Heart left ventricle (tissue), 16 donors: ENCODE measurements at regions not wholly inside any gene's neighbourhood (a gene's known extent, or its start where the extent isn't known, plus 50 kb on each side); places are given as distances from the start of the nearest gene placed in this dataset.

ENCODE experiments used
- ATAC-seq, 4 donors: fragments of 200-7000 bp; cut with Tn5 transposase; one replicate each; pipeline ENCODE4 v1.9.1; 2020 to 2022; ENCODE audit warnings: moderate library complexity in 4 of 4, mild to moderate bottlenecking in 3 of 4, moderate number of reproducible peaks in 1 of 4
- DNase-seq, 5 donors: peaks; one replicate each; pipeline ENCODE4 v3.0.0-alpha.2; 2020
- H3K27ac ChIP-seq, 12 donors: fragments of 200-600 bp; sonication (generic) in 4 of 12; one replicate each; pipeline versions ENCODE4 v1.5.0 to v1.8.0; 2016 to 2022; ENCODE audit warnings: mild to moderate bottlenecking in 2 of 12
- H3K27me3 ChIP-seq, 9 donors: fragments of 200-600 bp; sonication (generic) in 2 of 9; one replicate each; pipeline versions ENCODE4 v1.5.1 to v1.8.0; 2016 to 2022; ENCODE audit warnings: mild to moderate bottlenecking in 3 of 9
- H3K36me3 ChIP-seq, 9 donors: fragments of 200-600 bp; sonication (generic) in 2 of 9; one replicate each; pipeline versions ENCODE4 v1.5.0 to v1.8.0; 2018 to 2022; ENCODE audit warnings: mild to moderate bottlenecking in 2 of 9
- H3K4me1 ChIP-seq, 12 donors: fragments of 200-600 bp; sonication (generic) in 4 of 12; one replicate each; pipeline versions ENCODE4 v1.5.0 to v1.8.0; 2016 to 2022; ENCODE audit warnings: mild to moderate bottlenecking in 3 of 12
- H3K4me3 ChIP-seq, 12 donors: fragments of 200-600 bp; sonication (generic) in 4 of 12; one replicate each; pipeline versions ENCODE4 v1.5.0 to v1.8.0; 2017 to 2022; ENCODE audit warnings: mild to moderate bottlenecking in 9 of 12, moderate library complexity in 4 of 12
- H3K9me3 ChIP-seq, 12 donors: fragments of 200-600 bp; sonication (generic) in 4 of 12; one replicate each; pipeline versions ENCODE4 v1.5.0 to v1.8.0; 2016 to 2022; ENCODE audit warnings: mild to moderate bottlenecking in 1 of 12
- POLR2A ChIP-seq, 2 donors: fragments of 450-650 bp; IDR thresholded peaks; one replicate each; pipeline ENCODE4 v1.6.1; 2017; ENCODE audit warnings: antibody characterized with exemption in 2 of 2, mild to moderate bottlenecking in 2 of 2, moderate library complexity in 2 of 2
- WGBS, 4 donors: extraction: QIAGEN DNeasy Blood & Tissue Kit in 2 of 4; methylation state at CpG; one replicate each; pipeline versions ENCODE4 v1.1.5 to v1.1.7; 2013 to 2018; 5-methylcytosine and 5-hydroxymethylcytosine counted together
- intact Hi-C, 10 donors: fragments of 100-400 bp; cut with DNase I; formaldehyde crosslinking; loops; one replicate each; pipeline versions ENCODE4 v1.11.1 to v1.14.2; 2022
- TF ChIP-seq, protein P1 (sequence below), 12 donors: fragments of 200-600 bp; sonication (generic) in 4 of 12; IDR thresholded peaks; one replicate each; pipeline versions ENCODE4 v1.5.0 to v1.8.0; 2018 to 2022; ENCODE audit warnings: antibody characterized with exemption in 12 of 12, mild to moderate bottlenecking in 5 of 12
- donor health status: ischemic (EF 13 %, LVEDD 7.1; RV severe dilation, severe dysfunction).
- donor health status: healthy with polysubstance abuse.
- donor health status: DM: no; HTN: yes; CAD: no.
- donor health status: DM: no; HTN: no; CAD: no.
- donor health status: ischemic (EF 25% LVEDD 6.9; RV normal size, moderate dysfunction).
- donor health status: ischemic (EF 25% LVEDD 5.7; RV mildly dilated, moderate dysfunction).
- donor health status: healthy.
- donor health status: DM: yes; HTN: yes; CAD: no.
- donor health status: ischemic (EF 35%, LVEDD 5.7; RV mildly dilated, moderate dysfunction).
- donor health status: nonischemic (EF 11% LVEDD 7.7; RV severe dilation, severe dysfunction).
- donor health status: DM: yes; HTN: yes; CAD: no.
- donor health status: PGD.
- donor health status: ischemic (EF 29% LVEDD 5.4; RV normal size, mild dysfunction).
- donor health status: nonischemic (EF 23%, LVEDD 6.1; RV moderate dilation, normal function).

DNA sequence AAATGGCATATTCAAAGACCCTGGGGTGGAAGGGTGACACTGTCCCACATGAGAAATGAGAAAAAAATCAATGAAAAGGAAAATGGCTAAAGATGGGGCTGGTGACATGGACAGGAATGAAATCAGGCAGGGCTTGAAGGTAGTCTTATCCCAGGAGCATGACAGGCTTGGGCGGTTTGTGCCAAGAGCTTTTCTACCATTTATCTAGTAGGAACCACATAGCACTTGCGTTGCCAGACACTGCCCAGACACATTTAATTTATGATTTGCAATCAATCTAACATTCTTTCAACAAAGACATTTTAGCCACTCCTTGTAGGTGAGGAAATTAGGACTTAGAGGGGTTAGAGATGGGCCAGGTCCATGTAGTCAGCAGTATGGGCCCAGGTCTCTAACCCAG, 106.6 kb upstream of the NR2F2 start:
- no peak for ATAC-seq
- no peak for DNase-seq
- no peak overlapping the region for H3K4me3 ChIP-seq
- no peak overlapping the region for H3K27ac ChIP-seq
- intact Hi-C loops = loop anchor here in 1 of 10 donors (2.0 kb wide), 1 partner anchor 21 kb away; no protein-coding TSS in a partner anchor
- TF ChIP-seq POLR2A (IDR thresholded peaks at IDR 0.05) = no peak
- TF ChIP-seq, protein P1, sequence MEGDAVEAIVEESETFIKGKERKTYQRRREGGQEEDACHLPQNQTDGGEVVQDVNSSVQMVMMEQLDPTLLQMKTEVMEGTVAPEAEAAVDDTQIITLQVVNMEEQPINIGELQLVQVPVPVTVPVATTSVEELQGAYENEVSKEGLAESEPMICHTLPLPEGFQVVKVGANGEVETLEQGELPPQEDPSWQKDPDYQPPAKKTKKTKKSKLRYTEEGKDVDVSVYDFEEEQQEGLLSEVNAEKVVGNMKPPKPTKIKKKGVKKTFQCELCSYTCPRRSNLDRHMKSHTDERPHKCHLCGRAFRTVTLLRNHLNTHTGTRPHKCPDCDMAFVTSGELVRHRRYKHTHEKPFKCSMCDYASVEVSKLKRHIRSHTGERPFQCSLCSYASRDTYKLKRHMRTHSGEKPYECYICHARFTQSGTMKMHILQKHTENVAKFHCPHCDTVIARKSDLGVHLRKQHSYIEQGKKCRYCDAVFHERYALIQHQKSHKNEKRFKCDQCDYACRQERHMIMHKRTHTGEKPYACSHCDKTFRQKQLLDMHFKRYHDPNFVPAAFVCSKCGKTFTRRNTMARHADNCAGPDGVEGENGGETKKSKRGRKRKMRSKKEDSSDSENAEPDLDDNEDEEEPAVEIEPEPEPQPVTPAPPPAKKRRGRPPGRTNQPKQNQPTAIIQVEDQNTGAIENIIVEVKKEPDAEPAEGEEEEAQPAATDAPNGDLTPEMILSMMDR (IDR thresholded peaks at IDR 0.05) = no peak
- no peaks in the 10 kb centered on the region for H3K9me3 ChIP-seq
- H3K4me1 ChIP-seq = no peaks in the 10 kb centered on the region
- WGBS, 4 donors = 59 to 77% (median 72%) methylated on average over 2 of the region's 2 CpGs
- H3K27me3 ChIP-seq = no peaks in the 10 kb centered on the region
- no peaks in the 10 kb centered on the region for H3K36me3 ChIP-seq

DNA sequence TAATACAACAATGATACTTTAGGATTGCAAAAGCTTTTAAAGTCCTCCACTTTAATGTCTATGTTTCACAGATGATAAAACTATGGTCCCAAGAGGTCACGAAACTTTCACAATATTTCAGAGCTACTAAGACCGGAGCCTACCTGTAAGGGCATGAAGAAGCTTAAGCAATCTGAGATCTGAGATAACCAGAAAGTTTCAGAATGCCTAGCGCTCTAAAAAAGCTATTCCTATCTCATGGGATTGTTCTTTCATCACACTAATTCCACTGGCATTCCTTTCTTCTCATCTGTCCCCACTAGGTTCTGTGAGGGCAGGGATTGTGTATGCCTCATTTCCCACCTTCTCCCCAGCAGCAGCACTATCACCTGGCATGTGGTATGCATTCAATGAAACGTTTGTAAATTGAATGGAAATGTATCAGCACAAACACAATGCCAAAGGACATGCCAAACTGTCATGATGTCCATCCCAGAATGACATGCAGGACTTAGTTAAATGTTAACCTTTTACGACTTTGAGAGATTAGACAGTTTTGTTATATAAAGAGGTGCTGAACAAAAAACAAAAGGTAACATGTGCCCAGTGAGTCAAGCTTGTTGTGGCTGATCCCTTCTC, 104.7 kb upstream of the NR2F2 start:
- intact Hi-C loops = loop anchor here in 1 of 10 donors (2.0 kb wide), 1 partner anchor 19 kb away; no protein-coding TSS in a partner anchor
- 57 to 71% (median 65%) methylated on average over 5 of the region's 5 CpGs for WGBS, 4 donors
- no peak for DNase-seq

DNA sequence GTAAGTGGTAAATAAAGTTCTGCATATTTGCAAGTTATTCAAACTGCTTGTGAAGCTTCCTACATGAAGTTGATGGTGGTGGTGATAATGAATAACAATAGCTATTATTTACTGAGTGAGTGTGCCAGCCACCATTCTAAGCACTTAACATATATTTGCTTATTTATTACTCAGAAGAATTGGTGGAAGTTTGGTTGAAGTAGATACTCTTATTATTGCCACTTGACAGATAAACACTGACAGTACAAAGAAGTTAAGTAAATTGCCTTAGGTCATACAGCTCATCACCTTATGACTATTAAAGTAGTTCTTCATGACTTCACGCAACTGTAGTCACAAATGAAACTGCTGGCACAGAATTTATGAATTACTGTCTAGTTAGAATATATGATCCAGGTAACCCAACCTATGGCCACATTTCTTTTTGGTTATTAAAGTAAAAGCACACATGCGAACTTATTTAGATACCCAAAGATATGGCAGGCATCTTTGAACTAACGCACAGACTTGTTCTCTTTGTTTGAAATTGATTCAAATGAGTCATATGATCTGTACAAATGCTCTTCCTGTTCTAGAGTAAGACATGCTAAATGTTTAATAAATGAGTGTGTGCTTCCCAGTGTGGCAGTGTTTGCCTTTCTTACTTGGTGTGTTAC, 99.8 kb upstream of the NR2F2 start:
- ATAC-seq (no peak), DNase-seq (no peak)
- TF ChIP-seq POLR2A (IDR thresholded peaks at IDR 0.05) = no peak
- TF ChIP-seq, protein P1 (IDR thresholded peaks at IDR 0.05) = no peak
- Histone ChIP-seq H3K4me3 (no peak overlapping the region), H3K36me3 (no peaks in the 10 kb centered on the region), H3K27me3 (no peaks in the 10 kb centered on the region), H3K27ac (no peak overlapping the region), H3K9me3 (no peaks in the 10 kb centered on the region), H3K4me1 (no peaks in the 10 kb centered on the region)
- WGBS, 4 donors = 85 to 91% (median 88%) methylated on average over 3 of the region's 3 CpGs
- intact Hi-C loops = no loop called here

More for the DNA sequence above, 104.7 kb upstream of the NR2F2 start:
- TF ChIP-seq, protein P1 (IDR thresholded peaks at IDR 0.05) = no peak
- TF ChIP-seq POLR2A (IDR thresholded peaks at IDR 0.05) = no peak
- Histone ChIP-seq H3K4me1 (no peaks in the 10 kb centered on the region), H3K27me3 (no peaks in the 10 kb centered on the region), H3K9me3 (no peaks in the 10 kb centered on the region), H3K27ac (no peak overlapping the region), H3K4me3 (no peak overlapping the region), H3K36me3 (no peaks in the 10 kb centered on the region)
- no peak for ATAC-seq

DNA sequence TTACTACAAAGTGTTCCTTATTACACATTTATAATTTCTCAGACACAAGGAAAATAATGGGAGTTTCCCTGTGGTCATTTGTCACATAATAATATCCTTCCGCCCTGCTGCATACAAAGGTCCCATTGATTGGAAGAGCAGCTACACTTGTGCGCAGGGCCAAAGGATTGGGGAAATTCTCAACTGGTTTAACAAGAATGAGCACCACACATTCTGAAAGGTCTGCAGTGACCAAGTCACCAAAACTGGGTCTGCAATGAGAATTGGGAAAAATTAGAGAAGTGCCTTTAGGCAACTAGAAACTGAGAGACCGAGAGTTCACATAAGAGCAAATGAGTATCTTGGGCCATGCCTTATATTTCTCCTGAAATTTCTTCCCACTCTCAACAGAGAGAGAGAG, 98.2 kb upstream of the NR2F2 start:
- intact Hi-C loops = no loop called here
- no peaks in the 10 kb centered on the region for H3K36me3 ChIP-seq
- 90 to 99% (median 96%) methylated on average over 3 of the region's 3 CpGs for WGBS, 4 donors
- H3K27ac ChIP-seq = no peak overlapping the region
- DNase-seq (no peak), ATAC-seq (no peak)
- H3K9me3 ChIP-seq = no peaks in the 10 kb centered on the region
- H3K27me3 ChIP-seq = no peaks in the 10 kb centered on the region
- H3K4me1 ChIP-seq = no peaks in the 10 kb centered on the region
- H3K4me3 ChIP-seq = no peak overlapping the region
- TF ChIP-seq, protein P1 (IDR thresholded peaks at IDR 0.05) = no peak
- TF ChIP-seq POLR2A (IDR thresholded peaks at IDR 0.05) = no peak
